ENCODE measurements at regions not wholly inside any gene's neighbourhood (a gene's known extent, or its start where the extent isn't known, plus 50 kb on each side); places are given as distances from the start of the nearest gene placed in this dataset.

GRCh38 chr11:96961931-96962330 lies 572.1 kb downstream of the JRKL start:
- TF ChIP-seq POLR2A (IDR thresholded peaks at IDR 0.05) = no peak
- TF ChIP-seq, protein P1, sequence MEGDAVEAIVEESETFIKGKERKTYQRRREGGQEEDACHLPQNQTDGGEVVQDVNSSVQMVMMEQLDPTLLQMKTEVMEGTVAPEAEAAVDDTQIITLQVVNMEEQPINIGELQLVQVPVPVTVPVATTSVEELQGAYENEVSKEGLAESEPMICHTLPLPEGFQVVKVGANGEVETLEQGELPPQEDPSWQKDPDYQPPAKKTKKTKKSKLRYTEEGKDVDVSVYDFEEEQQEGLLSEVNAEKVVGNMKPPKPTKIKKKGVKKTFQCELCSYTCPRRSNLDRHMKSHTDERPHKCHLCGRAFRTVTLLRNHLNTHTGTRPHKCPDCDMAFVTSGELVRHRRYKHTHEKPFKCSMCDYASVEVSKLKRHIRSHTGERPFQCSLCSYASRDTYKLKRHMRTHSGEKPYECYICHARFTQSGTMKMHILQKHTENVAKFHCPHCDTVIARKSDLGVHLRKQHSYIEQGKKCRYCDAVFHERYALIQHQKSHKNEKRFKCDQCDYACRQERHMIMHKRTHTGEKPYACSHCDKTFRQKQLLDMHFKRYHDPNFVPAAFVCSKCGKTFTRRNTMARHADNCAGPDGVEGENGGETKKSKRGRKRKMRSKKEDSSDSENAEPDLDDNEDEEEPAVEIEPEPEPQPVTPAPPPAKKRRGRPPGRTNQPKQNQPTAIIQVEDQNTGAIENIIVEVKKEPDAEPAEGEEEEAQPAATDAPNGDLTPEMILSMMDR (IDR thresholded peaks at IDR 0.05) = no peak

All from esophagus squamous epithelium (tissue), 4 donors.